ENCODE measurements at regions not wholly inside any gene's neighbourhood (a gene's known extent, or its start where the extent isn't known, plus 50 kb on each side); places are given as distances from the start of the nearest gene placed in this dataset.

- Histone ChIP-seq H3K27ac (ENCODE audit: control insufficient read depth, insufficient read depth, low read length) (no peak overlapping the region), H3K9me1 (ENCODE audit: control insufficient read depth, extremely low read depth, insufficient read depth, low read length) (no peaks in the 10 kb centered on the region), H3K4me1 (ENCODE audit: control insufficient read depth, extremely low read depth, insufficient read depth, low read length) (peaks cover 6% of the 10 kb centered on the region), H2AFZ (ENCODE audit: control insufficient read depth, low read length) (no peak overlapping the region), H3K4me3 (ENCODE audit: control insufficient read depth in 2 of 3, extremely low read depth in 1 of 3, insufficient read depth in 2 of 3, low read depth in 1 of 3, low read length in 3 of 3) (no peak overlapping the region), H3K27me3 (ENCODE audit: control insufficient read depth, extremely low read depth, insufficient read depth, low read length) (no peaks in the 10 kb centered on the region), H3K36me3 (ENCODE audit: control insufficient read depth in 2 of 2, extremely low read depth in 1 of 2, insufficient read depth in 2 of 2, low read length in 2 of 2) (no peaks in the 10 kb centered on the region), H3K9me3 (ENCODE audit: control insufficient read depth, low read depth, low read length) (no peaks in the 10 kb centered on the region), H4K20me1 (ENCODE audit: control insufficient read depth, extremely low read depth, insufficient read depth, low read length) (no peaks in the 10 kb centered on the region), H3K4me2 (ENCODE audit: control insufficient read depth, extremely low read depth, insufficient read depth, low read depth, low read length) (peak overlapping the region; percentile 18), H3K9ac (ENCODE audit: control insufficient read depth, extremely low read depth, insufficient read depth, low read length) (no peak overlapping the region), H3K79me2 (ENCODE audit: control insufficient read depth, insufficient read depth, low read length) (no peaks in the 10 kb centered on the region)
- TF ChIP-seq EZH2 (IDR thresholded peaks at IDR 0.05; ENCODE audit: low read length), result no peak
- TF ChIP-seq CTCF (optimal IDR thresholded peaks at IDR 0.05 in 1 of 3, IDR thresholded peaks at IDR 0.05 in 1 of 3, conservative IDR thresholded peaks at IDR 0.05 in 1 of 3; ENCODE audit: extremely low read depth in 1 of 3, insufficient read depth in 2 of 3, low read length in 3 of 3), result no peak
- dilution Hi-C loops (cut with MboI; ENCODE audit: extremely low pct_ligation_motif_present, low sequenced_read_pairs), result no loop called here
- peak; percentile 5 for FAIRE-seq
- DNase-seq (ENCODE audit: low read depth, low spot score), result no peak
These were observed 95.4 kb upstream of the SLC38A4 start for GRCh38 chr12:46921048-46921763.

- Histone ChIP-seq H3K79me2 (ENCODE audit: control insufficient read depth, insufficient read depth, low read length) (no peaks in the 10 kb centered on the region), H3K36me3 (ENCODE audit: control insufficient read depth in 2 of 2, extremely low read depth in 1 of 2, insufficient read depth in 2 of 2, low read length in 2 of 2) (no peaks in the 10 kb centered on the region), H3K4me3 (ENCODE audit: control insufficient read depth in 2 of 3, extremely low read depth in 1 of 3, insufficient read depth in 2 of 3, low read depth in 1 of 3, low read length in 3 of 3) (no peak overlapping the region), H3K4me1 (ENCODE audit: control insufficient read depth, extremely low read depth, insufficient read depth, low read length) (peaks cover 6% of the 10 kb centered on the region), H3K27ac (ENCODE audit: control insufficient read depth, insufficient read depth, low read length) (no peak overlapping the region), H3K9me1 (ENCODE audit: control insufficient read depth, extremely low read depth, insufficient read depth, low read length) (no peaks in the 10 kb centered on the region), H2AFZ (ENCODE audit: control insufficient read depth, low read length) (no peak overlapping the region), H3K27me3 (ENCODE audit: control insufficient read depth, extremely low read depth, insufficient read depth, low read length) (no peaks in the 10 kb centered on the region), H3K9ac (ENCODE audit: control insufficient read depth, extremely low read depth, insufficient read depth, low read length) (no peak overlapping the region), H3K9me3 (ENCODE audit: control insufficient read depth, low read depth, low read length) (no peaks in the 10 kb centered on the region), H4K20me1 (ENCODE audit: control insufficient read depth, extremely low read depth, insufficient read depth, low read length) (no peaks in the 10 kb centered on the region), H3K4me2 (ENCODE audit: control insufficient read depth, extremely low read depth, insufficient read depth, low read depth, low read length) (peak overlapping the region; percentile 18)
- FAIRE-seq, result peak; percentile 39
- DNase-seq (ENCODE audit: low read depth, low spot score), result no peak
- dilution Hi-C loops (cut with MboI; ENCODE audit: extremely low pct_ligation_motif_present, low sequenced_read_pairs), result no loop called here
- TF ChIP-seq CTCF (optimal IDR thresholded peaks at IDR 0.05 in 1 of 3, IDR thresholded peaks at IDR 0.05 in 1 of 3, conservative IDR thresholded peaks at IDR 0.05 in 1 of 3; ENCODE audit: extremely low read depth in 1 of 3, insufficient read depth in 2 of 3, low read length in 3 of 3) (no peak), EZH2 (IDR thresholded peaks at IDR 0.05; ENCODE audit: low read length) (no peak)
These were observed 96.0 kb upstream of the SLC38A4 start for GRCh38 chr12:46921764-46922133.
